GF-D8 (cell line): ENCODE measurements at regions not wholly inside any gene's neighbourhood (a gene's known extent, or its start where the extent isn't known, plus 50 kb on each side); places are given as distances from the start of the nearest gene placed in this dataset.
"Not testable (repeated sequence)": the region's sequence is repeated elsewhere in the genome, so short reads cannot be mapped to it uniquely, and the experiment has no call there.

Experiments
- DNase-seq: peaks from one replicate; lab custom pipeline; 2025; lab: John Stamatoyannopoulos, UW

- no peak for DNase-seq
Measured at GRCh38 chrX:131595120-131595519, 51.2 kb downstream of the OR13H1 start.

GRCh38 chrX:131607792-131608369, 64.0 kb downstream of the OR13H1 start:
- DNase-seq, result no peak

GRCh38 chrX:131609480-131609879, 65.6 kb downstream of the OR13H1 start:
- DNase-seq, result no peak

- no peak for DNase-seq
Measured at GRCh38 chrX:131613260-131613659, 69.4 kb downstream of the OR13H1 start.

- DNase-seq, result no peak
Measured at GRCh38 chrX:131614241-131614640, 70.4 kb downstream of the OR13H1 start.

GRCh38 chrX:131617182-131617581, 73.3 kb downstream of the OR13H1 start:
- no peak for DNase-seq

GRCh38 chrX:131621650-131622049, 77.8 kb downstream of the OR13H1 start:
- no peak for DNase-seq

- no peak for DNase-seq
Measured at GRCh38 chrX:131626681-131627296, 82.9 kb downstream of the OR13H1 start.

GRCh38 chrX:131630534-131630933, 86.7 kb downstream of the OR13H1 start:
- DNase-seq, result no peak

- no peak for DNase-seq
Measured at GRCh38 chrX:131633285-131633917, 89.5 kb downstream of the OR13H1 start.

- DNase-seq, result no peak
Measured at GRCh38 chrX:131634900-131635299, 91.0 kb downstream of the OR13H1 start.

- no peak for DNase-seq
Measured at GRCh38 chrX:131646106-131646505, 102.2 kb downstream of the OR13H1 start.

- no peak for DNase-seq
Measured at GRCh38 chrX:131649741-131650140, 105.9 kb downstream of the OR13H1 start.

GRCh38 chrX:131650637-131651410, 107.0 kb downstream of the OR13H1 start:
- no peak for DNase-seq

- not testable (repeated sequence) for DNase-seq
Measured at GRCh38 chrX:131663726-131664125, 119.9 kb downstream of the OR13H1 start.

GRCh38 chrX:131671735-131672134, 127.9 kb downstream of the OR13H1 start:
- DNase-seq, result no peak

GRCh38 chrX:131675596-131676194, 131.8 kb downstream of the OR13H1 start:
- DNase-seq, result no peak

GRCh38 chrX:131677655-131678628, 134.1 kb downstream of the OR13H1 start:
- no peak for DNase-seq

GRCh38 chrX:131682735-131683134, 138.9 kb downstream of the OR13H1 start:
- not testable (repeated sequence) for DNase-seq

GRCh38 chrX:131693359-131693758, 149.5 kb downstream of the OR13H1 start:
- no peak for DNase-seq

- not testable (repeated sequence) for DNase-seq
Measured at GRCh38 chrX:131696989-131697388, 153.1 kb downstream of the OR13H1 start.
